ENCODE measurements at regions not wholly inside any gene's neighbourhood (a gene's known extent, or its start where the extent isn't known, plus 50 kb on each side); places are given as distances from the start of the nearest gene placed in this dataset.

GRCh38 chr3:143210141-143210540 lies 90.6 kb downstream of the CHST2 start (continued):
- TF ChIP-seq KDM4A (IDR thresholded peaks at IDR 0.05; ENCODE audit: low read depth, low read length, severe bottlenecking) (no peak), CTBP2 (IDR thresholded peaks at IDR 0.05; ENCODE audit: borderline replicate concordance, insufficient read depth, insufficient read length, low read length) (no peak), MAX (IDR thresholded peaks at IDR 0.05) (no peak)
- TF ChIP-seq, protein P1, sequence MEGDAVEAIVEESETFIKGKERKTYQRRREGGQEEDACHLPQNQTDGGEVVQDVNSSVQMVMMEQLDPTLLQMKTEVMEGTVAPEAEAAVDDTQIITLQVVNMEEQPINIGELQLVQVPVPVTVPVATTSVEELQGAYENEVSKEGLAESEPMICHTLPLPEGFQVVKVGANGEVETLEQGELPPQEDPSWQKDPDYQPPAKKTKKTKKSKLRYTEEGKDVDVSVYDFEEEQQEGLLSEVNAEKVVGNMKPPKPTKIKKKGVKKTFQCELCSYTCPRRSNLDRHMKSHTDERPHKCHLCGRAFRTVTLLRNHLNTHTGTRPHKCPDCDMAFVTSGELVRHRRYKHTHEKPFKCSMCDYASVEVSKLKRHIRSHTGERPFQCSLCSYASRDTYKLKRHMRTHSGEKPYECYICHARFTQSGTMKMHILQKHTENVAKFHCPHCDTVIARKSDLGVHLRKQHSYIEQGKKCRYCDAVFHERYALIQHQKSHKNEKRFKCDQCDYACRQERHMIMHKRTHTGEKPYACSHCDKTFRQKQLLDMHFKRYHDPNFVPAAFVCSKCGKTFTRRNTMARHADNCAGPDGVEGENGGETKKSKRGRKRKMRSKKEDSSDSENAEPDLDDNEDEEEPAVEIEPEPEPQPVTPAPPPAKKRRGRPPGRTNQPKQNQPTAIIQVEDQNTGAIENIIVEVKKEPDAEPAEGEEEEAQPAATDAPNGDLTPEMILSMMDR (IDR thresholded peaks at IDR 0.05; ENCODE audit: control extremely low read depth in 1 of 3, insufficient read depth in 1 of 3, low read depth in 1 of 3, low read length in 3 of 3): no peak
- TF ChIP-seq, protein P2, sequence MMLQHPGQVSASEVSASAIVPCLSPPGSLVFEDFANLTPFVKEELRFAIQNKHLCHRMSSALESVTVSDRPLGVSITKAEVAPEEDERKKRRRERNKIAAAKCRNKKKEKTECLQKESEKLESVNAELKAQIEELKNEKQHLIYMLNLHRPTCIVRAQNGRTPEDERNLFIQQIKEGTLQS (IDR thresholded peaks at IDR 0.05; ENCODE audit: insufficient read depth, low read depth, low read length): no peak

Measured in H1 (cell line).